ENCODE measurements at regions not wholly inside any gene's neighbourhood (a gene's known extent, or its start where the extent isn't known, plus 50 kb on each side); places are given as distances from the start of the nearest gene placed in this dataset.

- Histone ChIP-seq H3K4me1 (ENCODE audit: control insufficient read depth, extremely low read depth, insufficient read depth, low read length) (peaks cover 11% of the 10 kb centered on the region), H3K4me3 (ENCODE audit: control insufficient read depth in 2 of 3, extremely low read depth in 1 of 3, insufficient read depth in 2 of 3, low read depth in 1 of 3, low read length in 3 of 3) (no peak overlapping the region), H3K9me1 (ENCODE audit: control insufficient read depth, extremely low read depth, insufficient read depth, low read length) (no peaks in the 10 kb centered on the region), H3K36me3 (ENCODE audit: control insufficient read depth in 2 of 2, extremely low read depth in 1 of 2, insufficient read depth in 2 of 2, low read length in 2 of 2) (no peaks in the 10 kb centered on the region), H2AFZ (ENCODE audit: control insufficient read depth, low read length) (no peak overlapping the region), H3K27ac (ENCODE audit: control insufficient read depth, insufficient read depth, low read length) (no peak overlapping the region), H3K9ac (ENCODE audit: control insufficient read depth, extremely low read depth, insufficient read depth, low read length) (no peak overlapping the region), H3K4me2 (ENCODE audit: control insufficient read depth, extremely low read depth, insufficient read depth, low read depth, low read length) (no peak overlapping the region), H3K27me3 (ENCODE audit: control insufficient read depth, extremely low read depth, insufficient read depth, low read length) (no peaks in the 10 kb centered on the region), H4K20me1 (ENCODE audit: control insufficient read depth, extremely low read depth, insufficient read depth, low read length) (no peaks in the 10 kb centered on the region), H3K9me3 (ENCODE audit: control insufficient read depth, low read depth, low read length) (no peaks in the 10 kb centered on the region), H3K79me2 (ENCODE audit: control insufficient read depth, insufficient read depth, low read length) (no peaks in the 10 kb centered on the region)
- TF ChIP-seq CTCF (optimal IDR thresholded peaks at IDR 0.05 in 1 of 3, IDR thresholded peaks at IDR 0.05 in 1 of 3, conservative IDR thresholded peaks at IDR 0.05 in 1 of 3; ENCODE audit: extremely low read depth in 1 of 3, insufficient read depth in 2 of 3, low read length in 3 of 3) (no peak), EZH2 (IDR thresholded peaks at IDR 0.05; ENCODE audit: low read length) (no peak)
- no peak for DNase-seq (ENCODE audit: low read depth, low spot score)
- dilution Hi-C loops (cut with MboI; ENCODE audit: extremely low pct_ligation_motif_present, low sequenced_read_pairs): no loop called here
- FAIRE-seq: no peak
Observed at GRCh38 chr12:25759752-25760151, 198.7 kb upstream of the RASSF8 start.

GRCh38 chr12:25761356-25761755 lies 197.1 kb upstream of the RASSF8 start:
- DNase-seq (ENCODE audit: low read depth, low spot score): no peak
- H3K4me1 ChIP-seq (ENCODE audit: control insufficient read depth, extremely low read depth, insufficient read depth, low read length): peaks cover 3% of the 10 kb centered on the region
- no peaks in the 10 kb centered on the region for H3K79me2 ChIP-seq (ENCODE audit: control insufficient read depth, insufficient read depth, low read length)
- no peaks in the 10 kb centered on the region for H3K9me1 ChIP-seq (ENCODE audit: control insufficient read depth, extremely low read depth, insufficient read depth, low read length)
- dilution Hi-C loops (cut with MboI; ENCODE audit: extremely low pct_ligation_motif_present, low sequenced_read_pairs): no loop called here
- H2AFZ ChIP-seq (ENCODE audit: control insufficient read depth, low read length): no peak overlapping the region
- no peak overlapping the region for H3K4me3 ChIP-seq (ENCODE audit: control insufficient read depth in 2 of 3, extremely low read depth in 1 of 3, insufficient read depth in 2 of 3, low read depth in 1 of 3, low read length in 3 of 3)
- no peak overlapping the region for H3K9ac ChIP-seq (ENCODE audit: control insufficient read depth, extremely low read depth, insufficient read depth, low read length)
- H4K20me1 ChIP-seq (ENCODE audit: control insufficient read depth, extremely low read depth, insufficient read depth, low read length): no peaks in the 10 kb centered on the region
- H3K36me3 ChIP-seq (ENCODE audit: control insufficient read depth in 2 of 2, extremely low read depth in 1 of 2, insufficient read depth in 2 of 2, low read length in 2 of 2): no peaks in the 10 kb centered on the region
- no peaks in the 10 kb centered on the region for H3K9me3 ChIP-seq (ENCODE audit: control insufficient read depth, low read depth, low read length)
- no peak overlapping the region for H3K27ac ChIP-seq (ENCODE audit: control insufficient read depth, insufficient read depth, low read length)
- no peak for FAIRE-seq
- H3K27me3 ChIP-seq (ENCODE audit: control insufficient read depth, extremely low read depth, insufficient read depth, low read length): no peaks in the 10 kb centered on the region
- no peak overlapping the region for H3K4me2 ChIP-seq (ENCODE audit: control insufficient read depth, extremely low read depth, insufficient read depth, low read depth, low read length)
- TF ChIP-seq CTCF (optimal IDR thresholded peaks at IDR 0.05 in 1 of 3, IDR thresholded peaks at IDR 0.05 in 1 of 3, conservative IDR thresholded peaks at IDR 0.05 in 1 of 3; ENCODE audit: extremely low read depth in 1 of 3, insufficient read depth in 2 of 3, low read length in 3 of 3): no peak
- no peak for TF ChIP-seq EZH2 (IDR thresholded peaks at IDR 0.05; ENCODE audit: low read length)
